PFSK-1 (cell line): ENCODE measurements at regions not wholly inside any gene's neighbourhood (a gene's known extent, or its start where the extent isn't known, plus 50 kb on each side); places are given as distances from the start of the nearest gene placed in this dataset.

Source experiments
- FOXP2 ChIP-seq: optimal IDR thresholded peaks from 2 replicates; pipeline ENCODE3; 2011; ENCODE audit warnings: borderline replicate concordance, control low read depth, inconsistent platforms; ENCODE audit not compliant: insufficient read depth; ENCODE audit errors: extremely low read length, extremely low read depth
- POLR2AphosphoS5 ChIP-seq: IDR thresholded peaks from 2 replicates; pipeline ENCODE4 v1.6.1; 2012; ENCODE audit warnings: low read depth, mild to moderate bottlenecking, control low read depth, low read length, moderate library complexity
- SIN3A ChIP-seq: IDR thresholded peaks from 2 replicates; pipeline ENCODE4 v1.6.1; 2012; ENCODE audit warnings: mild to moderate bottlenecking, low read length, moderate library complexity, borderline replicate concordance; ENCODE audit not compliant: insufficient read depth
- TAF1 ChIP-seq: IDR thresholded peaks from 2 replicates; pipeline ENCODE4 v1.6.1; 2012; ENCODE audit warnings: low read length, control low read depth, borderline replicate concordance; ENCODE audit not compliant: insufficient read depth
- TF ChIP-seq, protein P1 (sequence below), 2 experiments: IDR thresholded peaks; 2 replicates each; pipeline versions ENCODE4 v1.6.1 to v1.8.0; 2011 to 2012; ENCODE audit warnings: low read depth in 2 of 2, low read length in 2 of 2, control low read depth in 1 of 2, inconsistent platforms in 1 of 2, mild to moderate bottlenecking in 1 of 2, moderate library complexity in 1 of 2; ENCODE audit not compliant: insufficient read depth in 1 of 2

DNA sequence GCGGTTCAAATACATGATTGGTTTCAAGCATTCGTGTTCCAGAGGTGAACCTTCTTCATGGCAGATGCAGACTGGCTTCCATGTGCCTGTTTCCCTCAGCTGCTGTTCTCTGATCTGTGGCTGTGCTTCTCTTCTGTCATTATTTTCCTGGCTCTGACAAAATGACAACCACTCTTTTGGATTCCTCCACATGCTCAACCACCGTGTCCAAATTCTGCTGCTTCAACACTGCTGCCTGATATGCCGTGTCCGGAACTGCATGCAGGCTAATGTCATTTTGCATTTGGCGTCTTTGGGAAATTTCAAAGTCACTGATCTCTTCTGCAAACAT, 368.7 kb upstream of the ZNF608 start:
- TF ChIP-seq SIN3A (no peak), TAF1 (no peak), FOXP2 (no peak), POLR2AphosphoS5 (no peak)
- TF ChIP-seq, protein P1, sequence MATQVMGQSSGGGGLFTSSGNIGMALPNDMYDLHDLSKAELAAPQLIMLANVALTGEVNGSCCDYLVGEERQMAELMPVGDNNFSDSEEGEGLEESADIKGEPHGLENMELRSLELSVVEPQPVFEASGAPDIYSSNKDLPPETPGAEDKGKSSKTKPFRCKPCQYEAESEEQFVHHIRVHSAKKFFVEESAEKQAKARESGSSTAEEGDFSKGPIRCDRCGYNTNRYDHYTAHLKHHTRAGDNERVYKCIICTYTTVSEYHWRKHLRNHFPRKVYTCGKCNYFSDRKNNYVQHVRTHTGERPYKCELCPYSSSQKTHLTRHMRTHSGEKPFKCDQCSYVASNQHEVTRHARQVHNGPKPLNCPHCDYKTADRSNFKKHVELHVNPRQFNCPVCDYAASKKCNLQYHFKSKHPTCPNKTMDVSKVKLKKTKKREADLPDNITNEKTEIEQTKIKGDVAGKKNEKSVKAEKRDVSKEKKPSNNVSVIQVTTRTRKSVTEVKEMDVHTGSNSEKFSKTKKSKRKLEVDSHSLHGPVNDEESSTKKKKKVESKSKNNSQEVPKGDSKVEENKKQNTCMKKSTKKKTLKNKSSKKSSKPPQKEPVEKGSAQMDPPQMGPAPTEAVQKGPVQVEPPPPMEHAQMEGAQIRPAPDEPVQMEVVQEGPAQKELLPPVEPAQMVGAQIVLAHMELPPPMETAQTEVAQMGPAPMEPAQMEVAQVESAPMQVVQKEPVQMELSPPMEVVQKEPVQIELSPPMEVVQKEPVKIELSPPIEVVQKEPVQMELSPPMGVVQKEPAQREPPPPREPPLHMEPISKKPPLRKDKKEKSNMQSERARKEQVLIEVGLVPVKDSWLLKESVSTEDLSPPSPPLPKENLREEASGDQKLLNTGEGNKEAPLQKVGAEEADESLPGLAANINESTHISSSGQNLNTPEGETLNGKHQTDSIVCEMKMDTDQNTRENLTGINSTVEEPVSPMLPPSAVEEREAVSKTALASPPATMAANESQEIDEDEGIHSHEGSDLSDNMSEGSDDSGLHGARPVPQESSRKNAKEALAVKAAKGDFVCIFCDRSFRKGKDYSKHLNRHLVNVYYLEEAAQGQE (IDR thresholded peaks at IDR 0.05; ENCODE audit: insufficient read depth in 1 of 2, low read depth in 2 of 2, low read length in 2 of 2): no peak

DNA sequence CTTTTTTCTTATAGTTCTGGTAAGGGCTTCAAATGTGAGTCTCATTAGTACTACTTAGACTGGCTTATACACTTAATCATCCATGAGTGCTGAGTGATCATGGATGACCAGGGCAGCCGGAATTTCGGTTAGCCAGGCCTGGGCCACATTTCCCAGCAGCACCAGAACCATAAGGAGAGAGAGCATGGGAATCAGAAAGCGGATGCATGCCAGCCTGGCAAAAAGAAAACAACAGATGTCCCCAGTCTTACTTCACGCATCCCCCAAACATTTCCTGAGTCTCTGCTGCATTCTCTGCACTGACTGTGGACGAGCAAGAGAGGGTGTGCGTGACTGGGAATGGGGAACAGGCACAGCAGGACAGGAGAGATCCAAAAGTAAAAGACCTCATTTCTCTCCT, 371.1 kb upstream of the ZNF608 start:
- no peak for TF ChIP-seq TAF1
- TF ChIP-seq, protein P1 (IDR thresholded peaks at IDR 0.05; ENCODE audit: insufficient read depth in 1 of 2, low read depth in 2 of 2, low read length in 2 of 2): no peak
- no peak for TF ChIP-seq FOXP2
- TF ChIP-seq POLR2AphosphoS5: no peak
- no peak for TF ChIP-seq SIN3A

DNA sequence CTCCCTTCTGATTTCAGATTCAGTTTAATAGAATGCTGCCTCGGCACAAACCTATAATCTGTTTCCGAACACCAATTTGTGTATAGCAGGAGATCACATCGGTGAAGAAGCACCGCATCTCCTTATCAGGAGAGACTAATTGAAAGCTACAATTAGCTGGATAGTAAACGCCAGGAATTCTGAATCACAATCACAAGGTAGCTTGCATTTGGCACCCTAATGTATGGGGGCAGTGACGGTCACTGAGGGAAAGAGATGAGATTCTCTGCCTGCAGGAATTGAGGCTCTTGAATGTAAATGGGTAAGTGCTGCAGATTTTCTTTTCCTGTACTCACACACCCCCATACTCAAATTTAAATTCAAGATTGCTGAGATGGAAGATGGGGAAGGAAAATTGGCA, 373.6 kb upstream of the ZNF608 start:
- TF ChIP-seq POLR2AphosphoS5 (no peak), TAF1 (no peak), SIN3A (no peak)
- TF ChIP-seq, protein P1 (IDR thresholded peaks at IDR 0.05; ENCODE audit: insufficient read depth in 1 of 2, low read depth in 2 of 2, low read length in 2 of 2): no peak

DNA sequence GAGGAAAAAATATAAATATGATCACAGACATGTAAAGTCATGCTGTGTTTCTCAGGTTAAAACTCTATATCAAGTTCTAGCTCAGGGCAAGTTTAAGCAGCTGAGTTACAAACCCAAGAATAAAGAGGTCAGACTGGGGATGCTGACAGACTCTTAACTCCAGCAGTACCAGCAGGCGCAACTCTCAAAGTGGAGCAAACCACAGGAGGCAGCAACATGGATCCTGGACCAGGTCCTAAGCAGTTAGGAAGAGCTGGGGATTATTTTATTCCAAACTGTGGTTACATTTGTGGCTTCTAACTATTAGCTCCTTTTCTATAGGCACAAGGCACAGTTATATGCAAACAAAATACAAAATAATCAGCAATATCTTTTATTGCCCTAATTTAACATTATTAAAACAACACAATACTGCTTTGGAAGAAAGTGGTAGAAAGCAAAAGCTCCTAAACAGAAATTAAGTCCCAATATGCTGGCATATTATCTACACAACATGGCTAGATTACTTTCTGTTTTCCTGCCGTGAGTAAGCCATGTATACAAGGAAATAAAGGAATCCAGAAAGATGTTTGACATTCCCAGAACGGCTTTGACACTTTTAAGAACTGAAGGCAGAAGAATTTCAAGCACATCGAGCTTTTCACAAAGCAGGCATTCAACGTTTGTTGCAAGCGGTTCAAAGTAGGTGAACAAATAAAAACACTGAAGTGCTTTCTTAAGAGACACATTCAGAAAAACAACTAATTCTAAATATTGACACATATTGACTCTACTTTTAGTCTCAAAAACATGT, 378.8 kb upstream of the ZNF608 start:
- TF ChIP-seq FOXP2 (no peak), SIN3A (no peak), TAF1 (no peak), POLR2AphosphoS5 (no peak)
- TF ChIP-seq, protein P1 (IDR thresholded peaks at IDR 0.05; ENCODE audit: insufficient read depth in 1 of 2, low read depth in 2 of 2, low read length in 2 of 2): no peak

DNA sequence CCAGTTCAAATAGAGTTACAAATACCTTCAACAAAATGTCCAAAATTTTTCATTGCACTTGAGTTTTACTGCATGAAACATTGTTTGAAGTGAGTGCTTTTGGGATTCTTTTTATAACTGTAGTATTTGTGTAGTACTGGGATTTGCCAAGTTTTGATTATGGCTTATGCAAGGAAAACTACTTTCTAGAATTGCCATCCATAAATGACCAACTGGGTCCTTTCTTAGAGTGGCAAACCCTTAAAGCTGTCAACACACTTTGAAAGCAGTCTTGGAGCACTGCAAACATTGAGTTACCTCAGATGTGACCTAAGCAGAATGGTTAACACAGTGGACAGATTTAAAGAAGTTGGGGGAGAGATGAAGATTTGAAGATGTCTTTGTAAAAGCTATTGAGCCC, 379.6 kb upstream of the ZNF608 start:
- TF ChIP-seq TAF1 (no peak), FOXP2 (no peak), POLR2AphosphoS5 (no peak), SIN3A (no peak)
- TF ChIP-seq, protein P1 (IDR thresholded peaks at IDR 0.05; ENCODE audit: insufficient read depth in 1 of 2, low read depth in 2 of 2, low read length in 2 of 2): no peak
